Activated naive CD8-positive, alpha-beta T cell treated with anti-CD3 and anti-CD28 coated beads, Interleukin-2, amount 50 U/mL, for 24 hours (primary cell): ENCODE measurements at regions not wholly inside any gene's neighbourhood (a gene's known extent, or its start where the extent isn't known, plus 50 kb on each side); places are given as distances from the start of the nearest gene placed in this dataset.
"Not testable (repeated sequence)": the region's sequence is repeated elsewhere in the genome, so short reads cannot be mapped to it uniquely, and the experiment has no call there.

ENCODE experiments used
- ATAC-seq: fragments of 150-1000 bp; cut with Tn5 transposase; one replicate; pipeline ENCODE4 v1.10.0; 2021
- DNase-seq: peaks from one replicate; pipeline ENCODE4 v3.0.0; 2021
- H3K27ac Mint-ChIP-seq: one replicate; pipeline ENCODE4 v1.8.0; 2021; ENCODE audit warnings: mild to moderate bottlenecking, mixed read lengths
- H3K27me3 Mint-ChIP-seq: one replicate; pipeline ENCODE4 v1.8.0; 2021; ENCODE audit warnings: mixed read lengths
- H3K36me3 Mint-ChIP-seq: one replicate; pipeline ENCODE4 v1.8.0; 2021; ENCODE audit warnings: low read depth, mixed read lengths
- H3K4me1 Mint-ChIP-seq: one replicate; pipeline ENCODE4 v1.8.0; 2021; ENCODE audit warnings: mixed read lengths
- H3K4me3 Mint-ChIP-seq: one replicate; pipeline ENCODE4 v1.8.0; 2021; ENCODE audit warnings: mild to moderate bottlenecking, moderate library complexity, mixed read lengths
- H3K9me3 Mint-ChIP-seq: one replicate; pipeline ENCODE4 v1.8.0; 2021; ENCODE audit warnings: mixed read lengths

GRCh38 chr3:194905696-194906095, 220.0 kb downstream of the FAM43A start:
- Mint-ChIP-seq H3K27me3 (peaks cover 24% of the 10 kb centered on the region), H3K4me3 (no peak overlapping the region)

GRCh38 chr3:194906229-194906629, 220.5 kb downstream of the FAM43A start:
- no peak for DNase-seq
- Mint-ChIP-seq H3K27me3 (peaks cover 22% of the 10 kb centered on the region), H3K36me3 (peaks cover 1% of the 10 kb centered on the region), H3K9me3 (peaks cover 14% of the 10 kb centered on the region), H3K4me3 (no peak overlapping the region), H3K27ac (no peak overlapping the region), H3K4me1 (peaks cover 8% of the 10 kb centered on the region)
- ATAC-seq, result no peak

More at GRCh38 chr3:194905696-194906095, 220.0 kb downstream of the FAM43A start:
- H3K36me3 Mint-ChIP-seq, result peaks cover 1% of the 10 kb centered on the region
- H3K27ac Mint-ChIP-seq, result no peak overlapping the region
- ATAC-seq (no peak), DNase-seq (no peak)
- H3K4me1 Mint-ChIP-seq, result peaks cover 8% of the 10 kb centered on the region
- peaks cover 15% of the 10 kb centered on the region for H3K9me3 Mint-ChIP-seq

- DNase-seq (no peak), ATAC-seq (peak; percentile 36)
- Mint-ChIP-seq H3K4me1 (peaks cover 8% of the 10 kb centered on the region), H3K36me3 (no peaks in the 10 kb centered on the region), H3K9me3 (peaks cover 14% of the 10 kb centered on the region), H3K27ac (no peak overlapping the region), H3K27me3 (peaks cover 17% of the 10 kb centered on the region), H3K4me3 (no peak overlapping the region)
Measured at GRCh38 chr3:194906970-194907629, 221.4 kb downstream of the FAM43A start.

GRCh38 chr3:194907811-194908210, 222.1 kb downstream of the FAM43A start:
- Mint-ChIP-seq H3K36me3 (no peaks in the 10 kb centered on the region), H3K9me3 (peaks cover 14% of the 10 kb centered on the region), H3K27me3 (peaks cover 15% of the 10 kb centered on the region), H3K4me3 (no peak overlapping the region), H3K27ac (no peak overlapping the region), H3K4me1 (peaks cover 8% of the 10 kb centered on the region)
- ATAC-seq, result no peak
- no peak for DNase-seq

- H3K27ac Mint-ChIP-seq, result no peak overlapping the region
- no peaks in the 10 kb centered on the region for H3K36me3 Mint-ChIP-seq
- ATAC-seq (no peak), DNase-seq (no peak)
- peaks cover 12% of the 10 kb centered on the region for H3K9me3 Mint-ChIP-seq
- peaks cover 8% of the 10 kb centered on the region for H3K4me1 Mint-ChIP-seq
- no peak overlapping the region for H3K4me3 Mint-ChIP-seq
- H3K27me3 Mint-ChIP-seq, result peaks cover 14% of the 10 kb centered on the region
Measured at GRCh38 chr3:194908496-194908895, 222.8 kb downstream of the FAM43A start.

GRCh38 chr3:194908972-194909371, 223.3 kb downstream of the FAM43A start:
- Mint-ChIP-seq H3K4me3 (no peak overlapping the region), H3K4me1 (peaks cover 8% of the 10 kb centered on the region), H3K27ac (no peak overlapping the region), H3K27me3 (peaks cover 13% of the 10 kb centered on the region), H3K36me3 (no peaks in the 10 kb centered on the region), H3K9me3 (peaks cover 7% of the 10 kb centered on the region)
- DNase-seq (no peak), ATAC-seq (no peak)

GRCh38 chr3:194910414-194910984, 224.8 kb downstream of the FAM43A start:
- ATAC-seq (no peak), DNase-seq (no peak)
- Mint-ChIP-seq H3K27me3 (peaks cover 14% of the 10 kb centered on the region), H3K4me1 (peaks cover 8% of the 10 kb centered on the region), H3K36me3 (no peaks in the 10 kb centered on the region), H3K4me3 (no peak overlapping the region), H3K9me3 (no peaks in the 10 kb centered on the region), H3K27ac (no peak overlapping the region)

GRCh38 chr3:194913316-194913715, 227.6 kb downstream of the FAM43A start:
- peaks cover 5% of the 10 kb centered on the region for H3K9me3 Mint-ChIP-seq
- DNase-seq (no peak), ATAC-seq (no peak)
- H3K4me1 Mint-ChIP-seq, result no peaks in the 10 kb centered on the region
- H3K4me3 Mint-ChIP-seq, result no peak overlapping the region
- peaks cover 12% of the 10 kb centered on the region for H3K27me3 Mint-ChIP-seq
- H3K27ac Mint-ChIP-seq, result no peak overlapping the region
- no peaks in the 10 kb centered on the region for H3K36me3 Mint-ChIP-seq

- not testable (repeated sequence) for H3K36me3 Mint-ChIP-seq, DNase-seq, H3K9me3 Mint-ChIP-seq, H3K27ac Mint-ChIP-seq, H3K4me1 Mint-ChIP-seq, ATAC-seq, H3K4me3 Mint-ChIP-seq
- H3K27me3 Mint-ChIP-seq, result peaks cover 14% of the 10 kb centered on the region
Measured at GRCh38 chr3:194924889-194925288, 239.2 kb downstream of the FAM43A start.

GRCh38 chr3:194925614-194926013, 239.9 kb downstream of the FAM43A start:
- H3K4me1 Mint-ChIP-seq, result no peaks in the 10 kb centered on the region
- H3K27me3 Mint-ChIP-seq, result peaks cover 14% of the 10 kb centered on the region
- no peak for ATAC-seq
- no peak for DNase-seq
- no peaks in the 10 kb centered on the region for H3K36me3 Mint-ChIP-seq
- no peak overlapping the region for H3K27ac Mint-ChIP-seq
- no peaks in the 10 kb centered on the region for H3K9me3 Mint-ChIP-seq
- no peak overlapping the region for H3K4me3 Mint-ChIP-seq

- ATAC-seq (no peak), DNase-seq (no peak)
- H3K4me3 Mint-ChIP-seq, result no peak overlapping the region
- H3K9me3 Mint-ChIP-seq, result no peaks in the 10 kb centered on the region
- H3K27ac Mint-ChIP-seq, result no peak overlapping the region
- peaks cover 13% of the 10 kb centered on the region for H3K27me3 Mint-ChIP-seq
- H3K36me3 Mint-ChIP-seq, result no peaks in the 10 kb centered on the region
- H3K4me1 Mint-ChIP-seq, result no peaks in the 10 kb centered on the region
Measured at GRCh38 chr3:194928227-194928626, 242.5 kb downstream of the FAM43A start.

- H3K36me3 Mint-ChIP-seq, result no peaks in the 10 kb centered on the region
- H3K27ac Mint-ChIP-seq, result no peak overlapping the region
- no peak overlapping the region for H3K4me3 Mint-ChIP-seq
- H3K27me3 Mint-ChIP-seq, result peaks cover 11% of the 10 kb centered on the region
- no peaks in the 10 kb centered on the region for H3K4me1 Mint-ChIP-seq
- no peak for ATAC-seq
- DNase-seq, result no peak
- H3K9me3 Mint-ChIP-seq, result no peaks in the 10 kb centered on the region
Measured at GRCh38 chr3:194928831-194929577, 243.3 kb downstream of the FAM43A start.

GRCh38 chr3:194929578-194929960, 243.9 kb downstream of the FAM43A start:
- Mint-ChIP-seq H3K27me3 (peaks cover 11% of the 10 kb centered on the region), H3K36me3 (no peaks in the 10 kb centered on the region)
- ATAC-seq, result no peak

GRCh38 chr3:194930377-194931204, 244.9 kb downstream of the FAM43A start:
- Mint-ChIP-seq H3K27me3 (peaks cover 6% of the 10 kb centered on the region), H3K4me1 (no peaks in the 10 kb centered on the region)
- ATAC-seq, result no peak

More at GRCh38 chr3:194929578-194929960, 243.9 kb downstream of the FAM43A start:
- no peak for DNase-seq
- Mint-ChIP-seq H3K4me1 (no peaks in the 10 kb centered on the region), H3K9me3 (no peaks in the 10 kb centered on the region), H3K27ac (no peak overlapping the region), H3K4me3 (no peak overlapping the region)

More at GRCh38 chr3:194930377-194931204, 244.9 kb downstream of the FAM43A start:
- no peak for DNase-seq
- Mint-ChIP-seq H3K4me3 (no peak overlapping the region), H3K36me3 (no peaks in the 10 kb centered on the region), H3K27ac (no peak overlapping the region), H3K9me3 (no peaks in the 10 kb centered on the region)
